Calu3 (cell line): ENCODE measurements at regions not wholly inside any gene's neighbourhood (a gene's known extent, or its start where the extent isn't known, plus 50 kb on each side); places are given as distances from the start of the nearest gene placed in this dataset.

Experiments
- BruUV-seq: library from RNA; stranded (reverse); fragments of 400-500 nt; replicated peaks from 2 replicates; lab custom pipeline; 2021; lab: Mats Ljungman, UMichigan
- CTCF ChIA-PET: fragments of 300-600 bp; sonication (Branson Sonifier 250); formaldehyde crosslinking; loops from one replicate; lab custom pipeline; 2022; ENCODE audit warnings: antibody characterized with exemption; lab: Charles Lee
- DNase-seq: peaks from one replicate; pipeline ENCODE4 v3.0.0; 2022
- H3K27ac Mint-ChIP-seq: one replicate; pipeline ENCODE4 v1.8.0; 2022; ENCODE audit warnings: mixed read lengths; ENCODE audit not compliant: unreplicated experiment
- H3K27me3 Mint-ChIP-seq: one replicate; pipeline ENCODE4 v1.8.0; 2022; ENCODE audit warnings: mixed read lengths; ENCODE audit not compliant: unreplicated experiment
- H3K36me3 Mint-ChIP-seq: one replicate; pipeline ENCODE4 v1.8.0; 2022; ENCODE audit warnings: mild to moderate bottlenecking, moderate library complexity, mixed read lengths; ENCODE audit not compliant: insufficient read depth, unreplicated experiment
- H3K4me1 Mint-ChIP-seq: one replicate; pipeline ENCODE4 v1.8.0; 2022; ENCODE audit warnings: mild to moderate bottlenecking, low read depth, mixed read lengths; ENCODE audit not compliant: unreplicated experiment
- H3K4me3 Mint-ChIP-seq: one replicate; pipeline ENCODE4 v1.8.0; 2022; ENCODE audit warnings: mild to moderate bottlenecking, low read depth, moderate library complexity, mixed read lengths; ENCODE audit not compliant: unreplicated experiment
- H3K9me3 Mint-ChIP-seq: one replicate; pipeline ENCODE4 v1.8.0; 2022; ENCODE audit warnings: low read depth, mixed read lengths; ENCODE audit not compliant: unreplicated experiment
- CTCF ChIP-seq: fragments of 200-600 bp; IDR thresholded peaks from one replicate; pipeline ENCODE4 v1.8.0; 2022; ENCODE audit warnings: antibody characterized with exemption; ENCODE audit not compliant: unreplicated experiment
- intact Hi-C: fragments of 100-400 bp; cut with micrococcal nuclease; formaldehyde crosslinking; loops from one replicate; pipeline ENCODE4 v1.10.0; 2022; ENCODE audit not compliant: unreplicated experiment

GRCh38 chr3:14286887-14287500, 108.4 kb downstream of the LSM3 start:
- H3K36me3 Mint-ChIP-seq = peaks cover 4% of the 10 kb centered on the region
- DNase-seq = no peak
- CTCF ChIA-PET = interaction anchor here (0.7 kb wide), 1 partner anchor 460 kb away, joined by 3 read pairs; no protein-coding TSS in a partner anchor
- H3K9me3 Mint-ChIP-seq = no peaks in the 10 kb centered on the region
- no TSS peak for BruUV-seq
- TF ChIP-seq CTCF = no peak
- H3K4me3 Mint-ChIP-seq = no peak overlapping the region
- H3K27ac Mint-ChIP-seq = no peak overlapping the region
- H3K27me3 Mint-ChIP-seq = no peaks in the 10 kb centered on the region
- peaks cover 30% of the 10 kb centered on the region for H3K4me1 Mint-ChIP-seq
- intact Hi-C loops = no loop called here

- no peak for DNase-seq
- no peak for TF ChIP-seq CTCF
- H3K4me1 Mint-ChIP-seq = peaks cover 30% of the 10 kb centered on the region
These were observed 109.7 kb downstream of the LSM3 start for GRCh38 chr3:14288177-14288788.

GRCh38 chr3:14288833-14289451, 110.3 kb downstream of the LSM3 start:
- intact Hi-C loops = no loop called here
- Mint-ChIP-seq H3K36me3 (peaks cover 4% of the 10 kb centered on the region), H3K4me3 (no peak overlapping the region), H3K27me3 (no peaks in the 10 kb centered on the region), H3K4me1 (peaks cover 30% of the 10 kb centered on the region), H3K27ac (no peak overlapping the region), H3K9me3 (no peaks in the 10 kb centered on the region)
- no peak for DNase-seq
- CTCF ChIA-PET = interaction anchor here (1.1 to 1.4 kb wide), 3 partner anchors 11 to 85 kb away, joined by 3 to 5 read pairs (median 4); no protein-coding TSS in a partner anchor
- TF ChIP-seq CTCF = no peak
- BruUV-seq = no TSS peak

More at GRCh38 chr3:14288177-14288788, 109.7 kb downstream of the LSM3 start:
- no peaks in the 10 kb centered on the region for H3K9me3 Mint-ChIP-seq
- CTCF ChIA-PET = interaction anchor here (0.6 to 1.3 kb wide), 3 partner anchors 10 to 393 kb away, joined by 3 to 4 read pairs (median 3); no protein-coding TSS in a partner anchor
- no peak overlapping the region for H3K27ac Mint-ChIP-seq
- BruUV-seq = no TSS peak
- H3K36me3 Mint-ChIP-seq = peaks cover 4% of the 10 kb centered on the region
- H3K4me3 Mint-ChIP-seq = no peak overlapping the region
- no peaks in the 10 kb centered on the region for H3K27me3 Mint-ChIP-seq
- intact Hi-C loops = no loop called here

GRCh38 chr3:14289590-14290461, 111.2 kb downstream of the LSM3 start:
- Mint-ChIP-seq H3K4me3 (no peak overlapping the region), H3K27me3 (no peaks in the 10 kb centered on the region), H3K36me3 (peaks cover 4% of the 10 kb centered on the region), H3K4me1 (peaks cover 30% of the 10 kb centered on the region), H3K9me3 (no peaks in the 10 kb centered on the region), H3K27ac (peak overlapping the region; percentile 35)
- CTCF ChIA-PET = interaction anchor here (1.4 kb wide), 1 partner anchor 86 kb away, joined by 5 read pairs; no protein-coding TSS in a partner anchor
- no TSS peak for BruUV-seq
- DNase-seq = peak; percentile 24
- intact Hi-C loops = no loop called here
- no peak for TF ChIP-seq CTCF
